ENCODE measurements at regions not wholly inside any gene's neighbourhood (a gene's known extent, or its start where the extent isn't known, plus 50 kb on each side); places are given as distances from the start of the nearest gene placed in this dataset.

DNA sequence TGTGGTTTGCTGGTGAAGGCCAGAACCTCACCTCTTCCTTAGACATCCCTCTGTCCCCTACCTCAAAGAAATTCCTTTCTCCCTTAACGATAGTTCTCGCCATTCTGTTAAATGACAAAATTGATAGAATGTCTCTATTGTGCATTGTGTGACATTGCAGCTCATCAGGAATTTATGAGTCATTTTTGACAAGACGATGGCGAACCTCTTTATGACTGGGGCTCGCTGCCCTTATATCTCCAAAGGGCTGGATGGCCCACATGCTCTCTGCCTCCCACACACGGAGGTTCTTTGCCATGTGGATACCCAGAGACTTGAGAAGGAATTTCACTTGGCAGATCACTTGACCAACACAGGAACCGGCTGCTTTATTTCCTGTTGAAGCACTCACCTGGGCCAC is 66.8 kb upstream of the RPS6KA2 start:
- in situ Hi-C loops (cut with MboI; ENCODE audit: low pct_unique_long_range_greater_than_20kb, low sequenced_read_pairs, unreplicated experiment) = no loop called here
- no peak for DNase-seq (ENCODE audit: low spot score)
- TF ChIP-seq, protein P1, sequence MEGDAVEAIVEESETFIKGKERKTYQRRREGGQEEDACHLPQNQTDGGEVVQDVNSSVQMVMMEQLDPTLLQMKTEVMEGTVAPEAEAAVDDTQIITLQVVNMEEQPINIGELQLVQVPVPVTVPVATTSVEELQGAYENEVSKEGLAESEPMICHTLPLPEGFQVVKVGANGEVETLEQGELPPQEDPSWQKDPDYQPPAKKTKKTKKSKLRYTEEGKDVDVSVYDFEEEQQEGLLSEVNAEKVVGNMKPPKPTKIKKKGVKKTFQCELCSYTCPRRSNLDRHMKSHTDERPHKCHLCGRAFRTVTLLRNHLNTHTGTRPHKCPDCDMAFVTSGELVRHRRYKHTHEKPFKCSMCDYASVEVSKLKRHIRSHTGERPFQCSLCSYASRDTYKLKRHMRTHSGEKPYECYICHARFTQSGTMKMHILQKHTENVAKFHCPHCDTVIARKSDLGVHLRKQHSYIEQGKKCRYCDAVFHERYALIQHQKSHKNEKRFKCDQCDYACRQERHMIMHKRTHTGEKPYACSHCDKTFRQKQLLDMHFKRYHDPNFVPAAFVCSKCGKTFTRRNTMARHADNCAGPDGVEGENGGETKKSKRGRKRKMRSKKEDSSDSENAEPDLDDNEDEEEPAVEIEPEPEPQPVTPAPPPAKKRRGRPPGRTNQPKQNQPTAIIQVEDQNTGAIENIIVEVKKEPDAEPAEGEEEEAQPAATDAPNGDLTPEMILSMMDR (IDR thresholded peaks at IDR 0.05; ENCODE audit: extremely low read depth, insufficient read depth, missing control alignments) = no peak

DNA sequence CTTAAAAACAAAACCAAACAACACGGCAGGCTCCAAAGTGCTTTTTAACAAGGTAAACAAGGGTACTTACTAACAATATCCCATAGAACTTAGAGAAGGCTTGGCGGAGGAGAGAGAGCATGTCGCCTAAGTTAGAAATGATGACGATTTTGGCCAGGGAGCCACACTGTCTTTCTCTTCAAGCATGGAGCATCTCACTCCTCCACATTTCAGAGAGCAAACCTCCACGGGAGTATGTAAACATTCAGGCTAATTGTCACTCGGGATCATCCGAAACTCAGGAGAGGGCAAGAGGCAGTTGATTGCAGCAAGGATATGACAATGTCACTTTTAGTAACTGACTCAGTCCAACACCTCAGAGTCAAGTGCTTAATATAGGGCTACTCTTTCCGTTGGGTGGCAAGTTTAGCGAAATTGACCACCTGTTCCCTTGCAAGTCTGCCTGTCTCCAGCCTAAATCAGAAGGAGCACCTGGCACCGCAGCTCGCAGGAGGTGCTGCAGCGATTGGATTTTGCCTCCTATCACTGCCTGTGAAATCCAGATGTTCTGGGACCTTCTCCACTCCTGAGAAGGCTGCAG is 65.8 kb upstream of the RPS6KA2 start:
- in situ Hi-C loops (cut with MboI; ENCODE audit: low pct_unique_long_range_greater_than_20kb, low sequenced_read_pairs, unreplicated experiment) = no loop called here
- TF ChIP-seq, protein P1 (IDR thresholded peaks at IDR 0.05; ENCODE audit: extremely low read depth, insufficient read depth, missing control alignments) = no peak
- DNase-seq (ENCODE audit: low spot score) = no peak

DNA sequence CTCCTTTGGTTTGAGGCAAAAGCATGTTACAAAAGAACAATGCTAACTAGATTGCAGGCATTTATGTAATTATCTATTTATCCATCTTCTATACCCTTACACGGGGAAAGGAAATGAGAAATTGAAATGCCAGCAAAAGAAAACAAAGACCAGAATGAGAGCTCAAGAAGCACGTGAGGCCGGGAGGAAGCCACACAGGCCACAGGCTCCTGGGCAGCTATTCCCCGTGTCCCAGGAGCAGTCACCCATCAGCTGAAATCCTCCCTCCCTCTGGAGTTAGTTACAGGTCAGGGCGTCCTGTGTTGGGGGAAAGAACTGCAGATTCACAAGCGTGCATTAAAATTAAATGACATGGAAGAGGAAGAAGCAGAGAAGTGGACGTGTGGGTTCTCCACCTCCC is 64.7 kb upstream of the RPS6KA2 start:
- in situ Hi-C loops (cut with MboI; ENCODE audit: low pct_unique_long_range_greater_than_20kb, low sequenced_read_pairs, unreplicated experiment) = no loop called here
- DNase-seq (ENCODE audit: low spot score) = no peak
- TF ChIP-seq, protein P1 (IDR thresholded peaks at IDR 0.05; ENCODE audit: extremely low read depth, insufficient read depth, missing control alignments) = no peak

DNA sequence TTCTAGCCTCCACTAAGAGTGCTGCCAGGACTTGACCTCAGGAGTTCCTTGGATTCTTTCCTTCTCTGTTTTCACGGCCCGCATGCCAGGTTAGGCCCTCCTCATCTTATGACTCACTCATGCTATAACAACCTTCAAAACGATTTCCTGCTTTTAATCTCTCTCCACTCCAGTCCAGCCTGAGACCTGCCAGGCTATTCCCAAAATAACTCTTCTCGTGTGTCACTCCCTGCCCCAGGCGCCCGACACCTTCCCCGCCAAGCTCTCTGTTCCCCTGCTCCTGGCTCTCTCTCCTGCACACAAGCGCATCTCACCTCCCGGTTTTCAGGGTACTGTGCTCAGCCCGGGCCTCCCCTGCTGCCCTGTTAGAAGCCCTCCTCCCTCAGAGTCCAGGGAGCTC is 64.1 kb upstream of the RPS6KA2 start:
- no peak for DNase-seq (ENCODE audit: low spot score)
- in situ Hi-C loops (cut with MboI; ENCODE audit: low pct_unique_long_range_greater_than_20kb, low sequenced_read_pairs, unreplicated experiment) = no loop called here
- TF ChIP-seq, protein P1 (IDR thresholded peaks at IDR 0.05; ENCODE audit: extremely low read depth, insufficient read depth, missing control alignments) = no peak

DNA sequence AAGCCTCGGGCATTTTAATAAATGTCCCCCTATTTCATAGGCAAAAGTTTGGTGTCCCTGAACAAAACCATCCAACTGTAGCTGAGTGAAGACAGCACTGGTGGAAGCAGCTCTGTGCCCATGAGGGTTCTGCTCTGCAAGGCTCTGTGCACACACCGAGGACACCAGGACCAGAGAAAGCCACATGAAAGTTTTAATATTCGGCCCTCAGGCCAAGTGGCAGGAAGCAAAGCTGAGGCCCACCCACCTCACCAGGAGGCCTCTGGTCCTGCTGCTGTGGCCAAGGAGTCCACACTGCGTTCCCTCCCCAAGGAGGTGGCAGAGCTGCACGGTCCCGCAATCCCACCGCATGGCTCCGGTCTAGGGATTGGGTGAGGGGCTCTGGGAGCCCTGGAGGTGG is 62.6 kb upstream of the RPS6KA2 start:
- TF ChIP-seq, protein P1 (IDR thresholded peaks at IDR 0.05; ENCODE audit: extremely low read depth, insufficient read depth, missing control alignments) = no peak
- in situ Hi-C loops (cut with MboI; ENCODE audit: low pct_unique_long_range_greater_than_20kb, low sequenced_read_pairs, unreplicated experiment) = no loop called here
- no peak for DNase-seq (ENCODE audit: low spot score)

DNA sequence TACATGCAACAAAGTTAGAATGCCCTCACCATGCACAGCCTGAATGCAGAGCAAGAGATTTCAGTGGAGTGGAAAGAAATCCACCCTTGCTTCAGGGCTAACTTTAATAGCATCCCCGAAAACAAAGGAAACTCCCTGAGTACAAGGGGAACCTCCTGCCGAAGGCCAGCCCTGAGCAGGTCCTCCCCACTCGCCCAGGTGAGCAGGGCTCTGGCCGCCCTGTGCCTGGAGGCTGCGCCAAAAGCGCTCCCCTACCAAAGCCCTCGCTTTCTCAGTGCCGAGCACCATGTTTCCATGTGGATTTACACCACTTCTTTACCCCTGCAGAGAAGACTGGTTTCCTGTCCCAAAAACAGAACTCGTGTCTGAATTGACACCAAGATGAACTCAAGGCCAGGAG is 61.9 kb upstream of the RPS6KA2 start:
- in situ Hi-C loops (cut with MboI; ENCODE audit: low pct_unique_long_range_greater_than_20kb, low sequenced_read_pairs, unreplicated experiment) = no loop called here
- TF ChIP-seq, protein P1 (IDR thresholded peaks at IDR 0.05; ENCODE audit: extremely low read depth, insufficient read depth, missing control alignments) = no peak
- DNase-seq (ENCODE audit: low spot score) = no peak

DNA sequence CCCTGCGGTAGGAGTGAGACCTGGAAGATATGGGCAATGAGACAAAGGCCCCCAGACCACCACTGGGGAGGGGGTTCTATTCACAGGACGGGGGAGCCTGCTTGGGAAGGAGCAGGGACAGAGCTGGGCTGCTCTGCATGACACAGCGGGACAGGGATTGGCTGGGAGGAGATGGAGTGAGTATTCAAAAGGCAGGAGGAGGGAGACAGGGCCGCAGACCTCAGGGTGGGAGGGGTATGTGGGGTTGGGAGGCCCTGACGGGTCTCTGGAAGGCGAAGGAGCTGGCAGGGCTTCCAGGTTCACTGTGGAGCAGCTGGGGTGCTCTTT is 60.8 kb upstream of the RPS6KA2 start:
- in situ Hi-C loops (cut with MboI; ENCODE audit: low pct_unique_long_range_greater_than_20kb, low sequenced_read_pairs, unreplicated experiment) = no loop called here
- TF ChIP-seq, protein P1 (IDR thresholded peaks at IDR 0.05; ENCODE audit: extremely low read depth, insufficient read depth, missing control alignments) = no peak

More for the DNA sequence above, 60.8 kb upstream of the RPS6KA2 start:
- no peak for DNase-seq (ENCODE audit: low spot score)

All from GM13977 (cell line).